NCI-H2196 treated with DMSO at 0.1 percent for 48 hours (cell line): ENCODE measurements at regions not wholly inside any gene's neighbourhood (a gene's known extent, or its start where the extent isn't known, plus 50 kb on each side); places are given as distances from the start of the nearest gene placed in this dataset.

Source experiments
- DNase-seq: peaks from one replicate; lab custom pipeline; 2025; ENCODE audit not compliant: unreplicated experiment; lab: John Stamatoyannopoulos, UW

GRCh38 chr9:107907715-107908114 lies 418.1 kb upstream of the KLF4 start:
- DNase-seq = no peak

GRCh38 chr9:107907255-107907654 lies 417.7 kb upstream of the KLF4 start:
- DNase-seq = no peak

- DNase-seq = no peak
Measured at GRCh38 chr9:107906074-107906473, 416.5 kb upstream of the KLF4 start.

GRCh38 chr9:107905308-107906020 lies 415.9 kb upstream of the KLF4 start:
- DNase-seq = no peak

- DNase-seq = no peak
Measured at GRCh38 chr9:107899961-107900330, 410.4 kb upstream of the KLF4 start.

GRCh38 chr9:107898761-107899160 lies 409.2 kb upstream of the KLF4 start:
- no peak for DNase-seq

GRCh38 chr9:107896544-107896943 lies 407.0 kb upstream of the KLF4 start:
- no peak for DNase-seq

- DNase-seq = no peak
Measured at GRCh38 chr9:107895501-107896001, 406.0 kb upstream of the KLF4 start.

- DNase-seq = no peak
Measured at GRCh38 chr9:107894572-107895261, 405.1 kb upstream of the KLF4 start.

GRCh38 chr9:107890921-107891465 lies 401.4 kb upstream of the KLF4 start:
- DNase-seq = no peak

GRCh38 chr9:107888773-107889227 lies 399.2 kb upstream of the KLF4 start:
- DNase-seq = no peak

- DNase-seq = no peak
Measured at GRCh38 chr9:107886826-107887225, 397.3 kb upstream of the KLF4 start.

GRCh38 chr9:107883496-107884124 lies 394.0 kb upstream of the KLF4 start:
- no peak for DNase-seq

- no peak for DNase-seq
Measured at GRCh38 chr9:107881626-107882300, 392.2 kb upstream of the KLF4 start.

- no peak for DNase-seq
Measured at GRCh38 chr9:107878462-107878861, 388.9 kb upstream of the KLF4 start.

GRCh38 chr9:107875571-107875980 lies 386.0 kb upstream of the KLF4 start:
- no peak for DNase-seq

- DNase-seq = no peak
Measured at GRCh38 chr9:107874591-107875369, 385.2 kb upstream of the KLF4 start.

GRCh38 chr9:107874137-107874536 lies 384.6 kb upstream of the KLF4 start:
- no peak for DNase-seq

- no peak for DNase-seq
Measured at GRCh38 chr9:107872457-107873192, 383.1 kb upstream of the KLF4 start.
